Neural progenitor cell (in vitro differentiated cells): ENCODE measurements at regions not wholly inside any gene's neighbourhood (a gene's known extent, or its start where the extent isn't known, plus 50 kb on each side); places are given as distances from the start of the nearest gene placed in this dataset.
"Not testable (repeated sequence)": the region's sequence is repeated elsewhere in the genome, so short reads cannot be mapped to it uniquely, and the experiment has no call there.

Experiments used
- DNase-seq: peaks from one replicate; pipeline ENCODE4 v3.0.0-alpha.2; 2016; ENCODE audit warnings: low spot score
- H2AFZ ChIP-seq: fragments of 200-600 bp; sonication (generic); replicated peaks from 2 replicates; pipeline ENCODE4 v1.6.1; 2016; ENCODE audit warnings: antibody characterized with exemption
- H3F3A ChIP-seq: fragments of 200-600 bp; sonication (generic); 2 replicates; pipeline ENCODE4 v1.6.1; 2016; ENCODE audit warnings: antibody characterized with exemption, low read depth
- H3K27ac ChIP-seq: fragments of 200-600 bp; sonication (generic); 2 replicates; pipeline ENCODE4 v1.5.1; 2016; ENCODE audit warnings: mild to moderate bottlenecking
- H3K27me3 ChIP-seq: fragments of 200-600 bp; sonication (generic); 2 replicates; pipeline ENCODE4 v1.6.1; 2016; ENCODE audit warnings: mild to moderate bottlenecking, moderate library complexity
- H3K36me3 ChIP-seq: fragments of 200-600 bp; sonication (generic); 2 replicates; pipeline ENCODE4 v1.5.1; 2016
- H3K4me1 ChIP-seq: fragments of 200-600 bp; sonication (generic); 2 replicates; pipeline ENCODE4 v1.6.1; 2016; ENCODE audit warnings: mixed run types
- H3K4me2 ChIP-seq: fragments of 200-600 bp; sonication (generic); 2 replicates; pipeline ENCODE4 v1.6.1; 2016
- H3K4me3 ChIP-seq: fragments of 200-600 bp; sonication (generic); 2 replicates; pipeline ENCODE4 v1.5.1; 2016
- H3K79me2 ChIP-seq: fragments of 200-600 bp; sonication (generic); 2 replicates; pipeline ENCODE4 v1.6.1; 2016; ENCODE audit warnings: low read depth
- H3K9ac ChIP-seq: fragments of 200-600 bp; sonication (generic); 2 replicates; pipeline ENCODE4 v1.6.1; 2016
- H3K9me3 ChIP-seq: fragments of 200-600 bp; sonication (generic); 2 replicates; pipeline ENCODE4 v1.5.1; 2016; ENCODE audit warnings: low read depth
- H4K20me1 ChIP-seq: fragments of 200-600 bp; sonication (generic); 2 replicates; pipeline ENCODE4 v1.6.1; 2016; ENCODE audit warnings: low read depth
- H3K27ac Mint-ChIP-seq: 3 replicates; pipeline ENCODE4 v1.8.0; 2021; ENCODE audit warnings: mixed read lengths
- H3K27me3 Mint-ChIP-seq: 2 replicates; pipeline ENCODE4 v1.8.0; 2022; ENCODE audit warnings: low read depth, mild to moderate bottlenecking, inconsistent platforms, moderate library complexity, mixed read lengths; ENCODE audit not compliant: insufficient read depth
- H3K36me3 Mint-ChIP-seq: 3 replicates; pipeline ENCODE4 v1.8.0; 2021; ENCODE audit warnings: mixed read lengths
- H3K4me1 Mint-ChIP-seq: 3 replicates; pipeline ENCODE4 v1.8.0; 2021; ENCODE audit warnings: mixed read lengths
- H3K4me3 Mint-ChIP-seq: 3 replicates; pipeline ENCODE4 v1.8.0; 2021; ENCODE audit warnings: mild to moderate bottlenecking, moderate library complexity, mixed read lengths
- H3K9me3 Mint-ChIP-seq: 3 replicates; pipeline ENCODE4 v1.8.0; 2020; ENCODE audit warnings: mixed read lengths
- EZH2 ChIP-seq: fragments of 200-600 bp; sonication (generic); IDR thresholded peaks from 2 replicates; pipeline ENCODE4 v1.6.1; 2017; ENCODE audit warnings: antibody characterized with exemption, mild to moderate bottlenecking, moderate library complexity
- EZH2phosphoT487 ChIP-seq: fragments of 200-600 bp; sonication (generic); IDR thresholded peaks from 2 replicates; pipeline ENCODE4 v1.6.1; 2017; ENCODE audit warnings: antibody characterized with exemption
- TF ChIP-seq, protein P1 (sequence below): fragments of 200-600 bp; sonication (generic); IDR thresholded peaks from 2 replicates; pipeline ENCODE4 v1.5.1; 2017; ENCODE audit warnings: antibody characterized with exemption, mild to moderate bottlenecking

- Histone ChIP-seq H3K4me1 (no peaks in the 10 kb centered on the region), H3K4me2 (no peak overlapping the region), H3K79me2 (no peaks in the 10 kb centered on the region), H3K36me3 (no peaks in the 10 kb centered on the region), H3F3A (no peaks in the 10 kb centered on the region), H4K20me1 (no peaks in the 10 kb centered on the region), H2AFZ (no peak overlapping the region), H3K27ac (no peak overlapping the region), H3K27me3 (no peaks in the 10 kb centered on the region), H3K4me3 (no peak overlapping the region), H3K9me3 (no peaks in the 10 kb centered on the region), H3K9ac (no peak overlapping the region)
- no peaks in the 10 kb centered on the region for H3K9me3 Mint-ChIP-seq
- peaks cover 2% of the 10 kb centered on the region for H3K27me3 Mint-ChIP-seq
- TF ChIP-seq EZH2: no peak
- no peak for TF ChIP-seq EZH2phosphoT487
- TF ChIP-seq, protein P1, sequence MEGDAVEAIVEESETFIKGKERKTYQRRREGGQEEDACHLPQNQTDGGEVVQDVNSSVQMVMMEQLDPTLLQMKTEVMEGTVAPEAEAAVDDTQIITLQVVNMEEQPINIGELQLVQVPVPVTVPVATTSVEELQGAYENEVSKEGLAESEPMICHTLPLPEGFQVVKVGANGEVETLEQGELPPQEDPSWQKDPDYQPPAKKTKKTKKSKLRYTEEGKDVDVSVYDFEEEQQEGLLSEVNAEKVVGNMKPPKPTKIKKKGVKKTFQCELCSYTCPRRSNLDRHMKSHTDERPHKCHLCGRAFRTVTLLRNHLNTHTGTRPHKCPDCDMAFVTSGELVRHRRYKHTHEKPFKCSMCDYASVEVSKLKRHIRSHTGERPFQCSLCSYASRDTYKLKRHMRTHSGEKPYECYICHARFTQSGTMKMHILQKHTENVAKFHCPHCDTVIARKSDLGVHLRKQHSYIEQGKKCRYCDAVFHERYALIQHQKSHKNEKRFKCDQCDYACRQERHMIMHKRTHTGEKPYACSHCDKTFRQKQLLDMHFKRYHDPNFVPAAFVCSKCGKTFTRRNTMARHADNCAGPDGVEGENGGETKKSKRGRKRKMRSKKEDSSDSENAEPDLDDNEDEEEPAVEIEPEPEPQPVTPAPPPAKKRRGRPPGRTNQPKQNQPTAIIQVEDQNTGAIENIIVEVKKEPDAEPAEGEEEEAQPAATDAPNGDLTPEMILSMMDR: no peak
- DNase-seq: no peak
- no peaks in the 10 kb centered on the region for H3K36me3 Mint-ChIP-seq
- H3K4me1 Mint-ChIP-seq: no peaks in the 10 kb centered on the region
- no peak overlapping the region for H3K27ac Mint-ChIP-seq
- H3K4me3 Mint-ChIP-seq: no peak overlapping the region
These were observed 124.5 kb upstream of the KCTD7 start for GRCh38 chr7:66504131-66504530.

DNA sequence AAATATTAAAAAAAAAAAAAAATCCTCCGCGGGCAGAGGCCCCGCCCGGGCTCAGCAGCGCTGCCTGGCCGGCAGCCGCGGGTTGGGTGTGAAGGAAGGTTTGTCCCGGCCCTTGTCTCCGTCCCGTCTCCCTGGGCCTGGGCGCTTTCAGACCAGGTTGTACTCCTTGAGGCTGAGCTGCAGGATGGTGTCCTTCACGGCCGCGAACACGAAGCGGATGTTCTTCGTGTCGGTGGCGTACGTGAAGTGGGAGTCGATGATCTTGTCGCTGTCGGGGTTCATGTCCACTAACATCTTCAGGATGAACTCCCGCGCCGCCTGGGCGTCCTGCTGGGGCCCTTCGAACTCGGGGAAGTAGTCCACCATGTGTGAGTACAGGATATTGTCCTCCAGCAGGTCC lies 123.7 kb upstream of the KCTD7 start:
- Histone ChIP-seq H3K79me2 (no peaks in the 10 kb centered on the region), H3K27ac (no peak overlapping the region), H2AFZ (no peak overlapping the region), H3K4me1 (no peaks in the 10 kb centered on the region), H3K27me3 (peaks cover 4% of the 10 kb centered on the region), H3K9ac (no peak overlapping the region), H3K4me3 (no peak overlapping the region), H3K36me3 (no peaks in the 10 kb centered on the region), H3F3A (no peaks in the 10 kb centered on the region), H3K9me3 (no peaks in the 10 kb centered on the region), H3K4me2 (no peak overlapping the region), H4K20me1 (no peaks in the 10 kb centered on the region)
- no peaks in the 10 kb centered on the region for H3K9me3 Mint-ChIP-seq
- DNase-seq: no peak
- H3K4me1 Mint-ChIP-seq: no peaks in the 10 kb centered on the region
- no peaks in the 10 kb centered on the region for H3K36me3 Mint-ChIP-seq
- no peaks in the 10 kb centered on the region for H3K27me3 Mint-ChIP-seq
- no peak overlapping the region for H3K4me3 Mint-ChIP-seq
- H3K27ac Mint-ChIP-seq: no peak overlapping the region
- no peak for TF ChIP-seq EZH2phosphoT487
- TF ChIP-seq EZH2: no peak
- TF ChIP-seq, protein P1: no peak

DNA sequence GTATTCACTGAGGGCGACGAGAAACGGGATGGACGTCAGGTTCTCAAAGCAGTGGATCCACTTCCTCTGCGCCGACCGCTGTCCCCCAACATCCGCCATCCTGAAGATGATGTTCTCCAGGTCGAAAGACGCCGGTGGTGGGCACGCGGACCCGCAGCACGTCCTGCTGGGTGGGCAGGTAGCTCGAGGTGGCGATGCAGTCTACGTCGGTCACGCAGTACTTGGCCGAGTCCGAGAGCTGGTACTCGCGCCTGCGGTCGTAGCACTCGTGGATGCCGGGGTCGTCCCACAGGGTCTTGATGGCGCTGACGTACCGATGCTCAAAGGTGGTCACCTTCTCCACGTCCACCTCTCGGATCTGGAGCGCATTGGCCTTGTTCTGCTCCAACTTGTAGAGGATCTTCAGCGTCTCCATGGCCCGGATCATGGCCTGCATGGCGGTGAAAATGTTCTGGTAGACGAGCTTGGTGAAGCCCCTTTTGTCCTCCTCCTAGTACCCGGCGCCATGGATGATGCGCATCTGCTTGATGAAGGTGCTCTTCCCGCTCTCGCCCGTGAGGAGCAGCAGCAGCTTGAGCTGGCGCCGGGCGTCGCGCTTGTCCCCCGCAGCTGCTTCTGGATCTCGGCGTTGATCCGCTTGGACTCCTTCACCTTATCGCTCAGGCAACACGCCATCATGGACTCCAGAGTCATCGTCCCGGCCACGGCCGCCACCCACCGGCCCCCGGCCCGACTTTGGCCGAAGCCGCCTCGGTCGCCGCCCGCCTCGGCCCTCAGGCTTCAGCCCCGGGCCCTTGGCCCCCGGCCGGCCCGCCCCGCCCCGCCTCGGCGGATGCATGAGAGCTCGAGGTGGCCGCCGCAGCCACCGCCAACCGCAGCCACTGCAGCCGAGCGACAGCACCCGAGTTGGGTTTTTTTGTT lies 122.9 kb upstream of the KCTD7 start:
- Histone ChIP-seq H3K27ac (no peak overlapping the region), H3K4me3 (no peak overlapping the region), H3F3A (no peaks in the 10 kb centered on the region), H3K9me3 (no peaks in the 10 kb centered on the region), H3K9ac (no peak overlapping the region), H3K4me2 (no peak overlapping the region), H3K4me1 (no peaks in the 10 kb centered on the region), H2AFZ (no peak overlapping the region), H3K27me3 (peaks cover 4% of the 10 kb centered on the region), H3K36me3 (no peaks in the 10 kb centered on the region), H4K20me1 (no peaks in the 10 kb centered on the region), H3K79me2 (no peaks in the 10 kb centered on the region)
- no peak for DNase-seq
- TF ChIP-seq, protein P1: no peak
- TF ChIP-seq EZH2phosphoT487 (no peak), EZH2 (no peak)
- Mint-ChIP-seq H3K4me3 (no peak overlapping the region), H3K27ac (no peak overlapping the region), H3K4me1 (no peaks in the 10 kb centered on the region), H3K27me3 (no peaks in the 10 kb centered on the region), H3K9me3 (no peaks in the 10 kb centered on the region), H3K36me3 (no peaks in the 10 kb centered on the region)

GRCh38 chr7:66506703-66507102 lies 122.0 kb upstream of the KCTD7 start:
- H3K27ac Mint-ChIP-seq, H4K20me1 ChIP-seq, H3F3A ChIP-seq, DNase-seq, H3K4me1 Mint-ChIP-seq, H3K4me2 ChIP-seq, H3K9ac ChIP-seq, H3K4me1 ChIP-seq, H3K4me3 ChIP-seq, H2AFZ ChIP-seq, H3K4me3 Mint-ChIP-seq, H3K36me3 Mint-ChIP-seq, H3K79me2 ChIP-seq, H3K27me3 Mint-ChIP-seq, H3K9me3 Mint-ChIP-seq, H3K27ac ChIP-seq, H3K9me3 ChIP-seq, H3K27me3 ChIP-seq, H3K36me3 ChIP-seq: not testable (repeated sequence)
